GM21367 (cell line): ENCODE measurements at regions not wholly inside any gene's neighbourhood (a gene's known extent, or its start where the extent isn't known, plus 50 kb on each side); places are given as distances from the start of the nearest gene placed in this dataset.

Source experiments
- ATAC-seq: cut with Tn5 transposase; IDR thresholded peaks from one replicate; pipeline ENCODE4 v1.9.1; 2021; ENCODE audit not compliant: unreplicated experiment

DNA sequence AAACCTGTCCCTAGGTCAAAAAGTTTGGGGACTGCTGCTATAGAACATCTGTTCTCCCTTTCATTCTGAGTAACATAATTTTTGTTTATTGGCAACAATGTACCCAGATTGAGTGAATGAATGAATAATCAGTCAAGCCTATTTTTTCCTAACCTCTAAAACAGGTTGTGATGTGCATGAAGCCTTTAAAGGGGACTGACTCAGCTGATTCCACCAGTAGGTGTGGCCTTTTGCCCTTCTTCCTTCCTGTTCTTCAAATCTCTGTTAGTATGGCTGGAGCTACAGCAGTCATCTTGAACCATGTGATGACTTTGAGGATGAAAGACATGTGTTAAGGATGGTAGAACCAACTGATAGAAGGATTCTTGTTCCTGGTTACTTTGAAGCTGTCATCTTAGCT lies 476.1 kb downstream of the NUF2 start:
- ATAC-seq = no peak

DNA sequence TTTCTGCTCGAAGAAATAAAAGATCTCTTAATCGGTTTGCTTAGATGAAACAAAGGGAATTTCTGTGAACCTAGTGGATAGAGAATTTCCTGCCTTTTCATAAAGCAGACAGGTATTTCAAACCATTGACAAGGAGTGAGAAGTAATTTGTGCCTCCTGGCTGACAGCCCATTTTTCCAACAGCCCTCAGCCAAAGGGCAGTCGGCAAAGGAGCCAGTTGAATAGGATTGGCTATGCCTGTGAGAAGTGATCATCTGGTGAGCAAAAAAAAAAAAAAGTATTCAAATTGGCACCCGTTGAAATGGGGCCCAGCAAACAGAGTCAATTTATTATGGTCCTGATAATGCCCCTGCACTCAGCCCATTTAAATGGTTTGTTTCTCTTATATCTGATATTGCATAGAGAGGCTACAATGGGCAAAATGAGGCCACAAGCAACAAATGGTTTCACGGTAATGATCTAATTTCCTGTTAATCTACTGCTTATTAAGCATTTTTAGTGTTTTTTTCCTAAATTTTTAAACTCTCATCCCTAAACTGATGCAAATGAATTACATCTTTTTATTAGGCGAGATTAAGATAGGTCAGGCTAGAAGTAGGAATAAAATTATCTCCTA lies 477.5 kb downstream of the NUF2 start:
- no peak for ATAC-seq

DNA sequence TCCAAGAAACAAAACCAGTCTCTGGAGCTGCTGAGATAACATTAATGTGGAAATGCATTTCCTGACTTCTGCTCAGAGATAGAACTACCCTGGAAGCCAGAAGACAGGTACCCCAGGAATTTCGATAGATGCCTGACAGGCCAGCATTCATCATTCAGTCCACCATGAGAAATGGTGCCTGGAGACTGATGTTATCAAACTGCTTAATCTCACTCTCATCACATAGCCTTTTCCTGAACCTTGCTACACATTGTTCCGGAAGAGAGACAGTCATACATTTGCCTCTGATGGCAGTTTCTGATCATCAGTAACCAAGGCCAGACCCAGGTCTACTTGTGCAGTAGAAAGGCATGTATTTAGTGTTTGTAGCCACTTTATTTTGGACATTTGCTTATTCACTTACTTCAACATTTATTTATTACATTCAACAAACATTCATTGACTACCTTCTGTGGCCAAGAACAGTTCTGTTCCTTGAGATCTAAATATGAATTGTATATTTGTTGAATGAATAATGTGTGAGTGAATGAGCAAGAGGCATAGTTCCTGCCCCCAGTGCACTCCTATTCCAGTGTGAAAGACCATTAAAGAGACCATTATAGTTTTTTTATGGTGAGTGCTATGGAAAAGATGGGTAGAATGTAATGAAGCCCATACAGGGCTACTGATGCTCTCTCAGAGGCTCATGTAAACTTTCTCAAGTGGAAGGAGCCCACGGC lies 485.7 kb downstream of the NUF2 start:
- ATAC-seq = no peak

DNA sequence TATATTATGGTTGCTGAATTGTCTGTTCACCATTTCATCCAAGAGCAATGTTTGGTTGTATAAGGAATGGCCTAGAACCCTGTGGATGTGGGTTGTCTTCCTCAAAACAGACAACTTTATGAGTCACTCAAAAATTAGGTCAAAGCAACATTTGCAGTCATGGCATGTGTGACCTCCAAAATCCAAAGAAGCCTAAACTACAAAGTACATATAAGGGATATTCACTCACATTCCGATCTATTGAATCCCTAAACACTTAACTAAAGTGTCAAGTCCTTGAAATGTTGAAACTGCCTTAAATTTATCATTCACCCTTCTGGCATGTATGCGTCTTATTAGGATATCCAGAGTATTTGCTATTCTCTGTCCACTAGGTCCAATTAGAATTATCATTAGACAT lies 491.5 kb downstream of the NUF2 start:
- no peak for ATAC-seq

DNA sequence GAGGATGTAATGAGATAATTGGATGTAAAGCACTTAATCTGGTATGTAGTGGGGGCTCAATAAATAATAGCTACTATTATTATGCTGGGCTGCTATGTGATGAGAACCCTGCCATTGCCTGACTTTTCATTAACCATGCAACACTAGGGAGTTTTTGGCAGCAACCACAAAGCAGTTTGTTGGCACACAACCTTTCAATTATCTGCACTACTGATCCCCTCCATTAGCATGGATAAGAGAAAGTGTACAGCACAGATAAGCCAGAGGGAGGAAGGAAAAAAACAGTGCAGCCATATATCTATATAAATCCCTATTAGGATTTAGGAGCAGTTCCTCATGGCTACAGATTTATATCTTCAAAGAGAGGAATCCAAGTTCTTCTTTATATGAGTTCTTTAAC lies 498.5 kb downstream of the NUF2 start:
- no peak for ATAC-seq

DNA sequence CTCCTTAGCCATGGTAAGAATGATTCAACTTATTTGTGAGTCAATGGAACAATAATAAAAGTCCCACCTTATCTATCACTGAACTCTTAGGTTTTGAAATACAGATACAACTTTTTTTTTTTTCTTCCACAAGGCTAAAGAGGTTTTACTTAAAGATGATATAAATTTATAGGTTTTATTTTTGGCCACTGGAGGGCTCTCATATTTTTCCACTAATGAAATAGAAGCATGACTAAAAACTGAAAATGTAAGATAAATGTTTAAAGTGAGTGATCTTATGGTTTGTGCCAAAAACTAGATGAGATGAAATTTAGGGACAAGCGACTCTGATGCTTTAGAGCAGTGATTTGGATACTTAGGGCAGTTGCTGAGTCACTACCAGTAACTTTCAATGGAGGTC lies 499.0 kb downstream of the NUF2 start:
- ATAC-seq = no peak

DNA sequence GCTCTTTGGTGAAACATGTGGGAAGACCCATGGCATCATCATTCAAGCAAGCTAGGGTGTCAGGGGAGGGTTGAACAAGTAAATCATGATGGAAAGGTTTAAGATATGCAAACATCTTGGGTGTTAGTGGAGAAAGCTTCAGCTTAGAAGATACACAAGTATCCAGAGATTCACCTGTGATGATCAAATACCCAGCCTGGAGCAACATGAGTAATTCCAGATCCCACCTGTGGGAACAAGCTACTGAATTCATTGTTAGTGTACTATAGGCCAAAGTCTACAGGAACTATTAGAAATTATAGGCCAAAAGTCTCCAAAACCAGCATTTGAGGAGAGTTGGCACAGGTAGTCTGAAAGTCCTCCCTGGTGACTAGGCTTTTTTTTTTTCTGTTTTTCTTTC lies 499.9 kb downstream of the NUF2 start:
- ATAC-seq = no peak

DNA sequence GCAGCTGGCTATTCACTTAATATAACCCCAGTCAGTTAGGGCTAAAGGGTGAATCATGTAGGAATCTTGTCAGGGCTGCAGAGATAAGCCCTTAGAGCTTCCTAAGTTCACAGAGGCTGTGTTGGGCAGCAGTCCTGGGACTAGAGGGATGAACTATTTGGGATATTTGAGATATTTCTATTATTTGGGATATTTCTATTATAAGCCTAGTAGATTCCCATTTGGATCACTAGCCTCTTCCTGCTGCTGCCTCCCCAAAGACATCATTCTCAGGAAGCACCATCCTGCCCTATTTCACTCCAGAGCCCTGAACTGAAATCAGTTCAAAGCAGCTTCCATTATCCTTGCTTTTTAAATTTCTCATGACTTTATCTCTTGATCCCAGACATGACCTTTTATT lies 501.3 kb downstream of the NUF2 start:
- no peak for ATAC-seq

DNA sequence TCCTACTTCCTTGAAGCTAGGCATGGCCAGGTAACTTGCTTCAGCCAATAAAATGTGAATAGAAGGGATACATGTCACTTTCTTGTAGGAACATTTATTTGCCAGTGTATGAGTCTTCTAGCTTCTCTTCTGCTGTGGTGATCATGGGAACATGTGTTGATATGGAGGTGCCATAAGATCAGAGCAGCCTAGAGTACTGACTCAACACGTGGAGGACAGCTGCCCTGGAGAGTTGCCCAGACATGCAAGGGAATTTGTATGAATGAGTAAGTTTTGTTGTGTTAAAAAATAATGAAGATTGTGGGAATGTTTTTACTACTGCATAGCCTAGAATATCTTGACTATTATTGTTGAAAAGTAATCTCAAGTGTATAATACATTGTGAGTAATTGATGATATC lies 502.3 kb downstream of the NUF2 start:
- ATAC-seq = no peak

DNA sequence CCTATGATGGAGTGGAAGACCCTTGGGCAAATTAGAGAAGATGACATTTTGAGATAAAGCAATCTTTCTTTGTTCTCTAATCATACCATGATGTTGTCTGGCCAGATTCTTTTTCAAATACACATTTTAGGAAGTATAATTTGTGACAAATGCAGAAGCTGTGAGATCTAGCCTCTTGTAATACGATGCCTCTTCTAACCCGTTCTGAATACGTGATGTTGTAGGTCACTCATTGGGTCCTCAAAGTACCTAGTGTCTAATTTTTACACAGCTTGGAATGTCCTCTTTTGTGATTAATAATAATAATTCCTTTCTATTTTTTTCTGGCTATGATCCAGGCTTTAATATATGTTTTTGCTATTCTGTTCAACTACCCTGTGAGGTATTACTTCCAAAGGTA lies 502.7 kb downstream of the NUF2 start:
- ATAC-seq = no peak

DNA sequence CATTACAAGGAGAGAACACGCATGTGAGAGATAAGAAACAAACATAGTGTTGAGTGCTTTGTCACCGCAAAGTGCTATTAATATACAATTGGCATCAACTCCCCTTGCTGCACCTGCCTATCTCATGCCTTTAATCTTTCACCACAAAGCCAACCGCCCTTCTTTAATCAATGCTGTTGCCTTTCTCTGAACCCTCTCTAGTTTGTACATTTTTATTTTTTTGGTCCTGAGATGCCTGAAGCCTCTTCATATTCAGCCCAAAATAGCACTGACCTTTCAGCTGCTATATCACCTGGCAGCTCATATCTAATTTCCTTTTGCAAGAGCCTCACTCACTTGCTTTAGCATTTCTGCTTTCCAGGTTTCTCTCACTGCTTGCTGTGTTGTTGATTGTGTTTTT lies 504.7 kb downstream of the NUF2 start:
- no peak for ATAC-seq

DNA sequence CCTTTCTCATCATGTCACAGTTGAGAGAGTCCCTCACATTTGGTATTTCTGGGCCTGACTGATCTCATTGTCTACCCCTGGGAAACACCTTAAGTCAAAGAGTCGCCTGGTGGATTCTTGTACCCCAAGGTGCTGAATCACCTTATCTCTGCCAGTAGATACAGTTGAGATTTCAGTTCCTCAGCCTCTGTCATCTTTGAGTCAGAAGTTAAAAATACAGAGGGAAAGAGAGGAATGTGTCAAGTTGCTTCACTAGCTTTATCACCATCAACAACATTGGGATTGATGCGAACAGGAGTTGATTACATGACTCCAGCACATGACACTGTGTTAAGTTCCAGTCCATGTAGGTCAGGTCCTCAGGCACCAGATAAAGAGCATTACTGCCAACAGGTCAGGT lies 513.0 kb downstream of the NUF2 start:
- no peak for ATAC-seq

DNA sequence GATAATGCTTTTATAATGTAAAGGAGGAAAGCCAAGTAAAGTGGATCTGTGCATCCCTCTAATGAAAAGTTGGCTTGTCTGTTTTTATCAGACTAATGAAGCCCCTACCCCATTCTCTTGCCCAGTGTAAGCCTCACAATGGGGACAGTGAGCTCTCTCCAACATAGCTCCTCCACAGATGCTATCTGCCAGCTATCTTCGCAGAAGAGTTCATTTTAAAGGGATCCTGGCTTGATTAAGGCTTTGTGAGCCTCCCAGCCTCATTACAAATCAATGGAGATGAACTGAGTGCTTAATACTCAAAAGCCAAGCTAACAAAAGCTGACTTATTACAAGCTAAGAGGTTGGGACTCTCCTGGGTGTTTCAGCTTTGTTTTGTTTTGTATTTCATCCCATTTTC lies 514.7 kb downstream of the NUF2 start:
- ATAC-seq = no peak

DNA sequence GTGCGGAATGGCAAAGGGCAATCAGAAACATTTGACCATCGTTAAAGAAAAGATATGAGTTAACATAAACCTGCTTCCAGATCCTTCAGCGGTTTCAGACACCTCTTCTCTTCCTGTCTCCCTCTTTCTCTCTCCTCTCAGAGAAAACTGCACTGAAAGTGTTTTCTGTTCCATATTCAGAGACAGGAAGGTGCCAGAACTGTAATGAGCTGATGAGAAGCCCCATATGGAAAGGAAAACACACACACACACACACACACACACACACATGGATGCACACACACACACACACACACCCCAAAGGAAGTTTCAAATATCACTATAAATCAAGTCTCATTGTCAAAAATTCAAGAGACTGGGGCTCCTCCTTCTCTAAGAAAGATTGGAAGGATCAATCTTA lies 515.5 kb downstream of the NUF2 start:
- no peak for ATAC-seq

DNA sequence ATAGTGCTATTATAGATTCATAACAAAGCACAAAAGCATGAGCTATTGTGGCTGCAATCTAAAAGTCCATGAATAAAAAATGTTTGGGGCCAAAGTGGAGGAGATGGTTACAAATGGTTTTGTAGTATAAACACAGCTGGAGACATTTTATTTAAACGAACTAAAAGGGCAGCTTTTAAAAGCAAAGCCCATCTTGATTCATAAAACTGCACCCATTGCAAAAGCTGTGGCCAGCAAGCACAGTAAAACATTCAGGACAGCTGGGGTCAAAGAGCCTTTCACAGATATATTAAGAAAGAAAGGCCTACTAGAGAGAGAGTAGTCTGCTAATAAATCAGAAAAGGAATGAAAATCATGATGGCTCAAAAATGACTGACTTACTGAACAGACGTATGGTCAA lies 520.8 kb downstream of the NUF2 start:
- no peak for ATAC-seq

DNA sequence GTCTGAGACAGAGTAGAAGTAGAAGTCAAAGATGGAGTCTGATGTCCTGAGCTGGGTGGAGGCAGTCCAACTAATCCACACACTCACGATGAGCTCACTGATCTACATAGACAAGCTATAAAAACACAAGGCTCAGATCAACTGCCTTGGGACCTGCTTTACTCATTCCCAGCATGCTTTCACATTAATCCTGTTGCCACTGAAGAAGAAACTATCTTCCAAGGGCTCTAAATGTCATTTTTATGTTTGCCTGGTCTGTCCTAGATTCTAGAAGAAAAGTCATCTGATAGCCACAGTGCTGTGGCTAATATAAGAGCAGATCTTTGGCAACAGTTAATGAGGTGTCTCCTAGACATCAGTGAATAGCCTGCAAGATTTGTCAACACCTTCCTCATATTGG lies 522.7 kb downstream of the NUF2 start:
- ATAC-seq = no peak

DNA sequence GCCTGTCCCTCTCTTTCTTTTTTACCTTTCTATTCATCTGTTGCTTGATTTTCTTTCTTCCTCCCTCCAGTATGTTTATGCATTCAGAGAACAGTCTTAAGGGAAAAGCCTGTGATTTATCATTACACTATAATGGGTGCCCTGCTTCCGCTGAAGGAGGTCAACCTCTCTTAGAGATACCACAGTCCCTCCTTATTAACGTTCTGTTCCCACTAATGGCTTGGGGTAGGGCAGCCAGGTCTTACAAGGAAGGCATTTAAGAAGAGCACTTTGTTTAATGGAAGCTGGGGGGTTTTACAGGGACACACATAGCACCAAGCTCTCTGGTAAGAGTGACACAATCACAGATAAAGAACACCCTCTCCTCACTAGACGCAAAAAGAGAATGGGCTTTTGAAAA lies 523.5 kb downstream of the NUF2 start:
- ATAC-seq = no peak

DNA sequence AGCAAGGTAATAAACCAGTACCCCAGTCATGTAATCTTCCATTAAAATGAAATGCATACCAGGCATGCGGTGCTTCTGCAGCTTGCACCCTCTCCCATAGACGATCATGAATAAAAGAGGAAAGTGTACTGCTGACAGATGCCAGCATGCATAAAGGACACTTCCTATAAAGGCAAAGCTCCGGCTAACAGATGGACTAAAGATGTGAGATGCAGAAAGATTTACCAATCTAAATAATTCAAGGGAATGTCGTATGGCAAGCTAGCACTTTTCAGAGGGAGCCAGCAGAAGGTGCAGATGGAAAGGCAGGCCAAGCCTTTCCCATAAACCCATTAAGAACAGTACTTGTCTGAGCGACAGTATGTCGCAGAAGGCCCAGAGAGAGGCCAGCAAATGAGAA lies 542.0 kb downstream of the NUF2 start:
- no peak for ATAC-seq

DNA sequence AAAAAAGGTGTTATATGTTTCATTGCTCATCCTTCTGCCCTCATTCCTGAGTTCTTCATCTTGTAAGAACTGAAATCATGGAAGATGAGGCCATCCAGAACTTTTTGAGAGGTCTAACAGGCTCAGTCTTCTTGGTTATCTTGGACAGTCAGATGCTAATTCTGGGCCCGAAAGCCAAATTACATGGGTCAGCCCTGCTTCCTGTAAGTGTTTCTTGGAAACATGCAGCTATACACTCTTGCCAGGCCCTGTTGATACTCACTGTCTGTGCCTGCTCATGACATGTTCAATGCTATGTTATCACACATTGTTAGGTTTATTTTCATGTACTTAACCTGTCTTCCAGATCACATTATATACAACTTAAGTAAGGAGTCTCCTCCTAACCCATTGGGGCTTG lies 542.5 kb downstream of the NUF2 start:
- no peak for ATAC-seq

DNA sequence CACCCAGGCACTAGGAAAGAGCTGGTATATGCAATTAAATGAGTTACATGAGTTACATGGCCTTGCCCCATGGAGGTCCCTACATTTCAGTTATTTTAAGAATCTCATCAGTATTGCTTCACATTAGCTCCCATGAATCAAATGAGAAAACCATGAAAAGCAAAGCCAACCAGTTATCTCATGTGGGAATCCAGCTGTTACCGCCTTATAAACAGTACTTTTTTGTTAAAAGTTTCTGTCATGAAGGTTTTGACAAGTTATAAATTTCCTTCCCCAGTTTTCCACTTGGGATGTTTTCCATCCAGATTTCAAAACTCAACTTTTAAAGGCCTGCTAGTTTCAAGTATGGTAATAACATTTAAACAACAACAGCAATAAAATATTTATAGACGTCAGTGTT lies 544.8 kb downstream of the NUF2 start:
- no peak for ATAC-seq

DNA sequence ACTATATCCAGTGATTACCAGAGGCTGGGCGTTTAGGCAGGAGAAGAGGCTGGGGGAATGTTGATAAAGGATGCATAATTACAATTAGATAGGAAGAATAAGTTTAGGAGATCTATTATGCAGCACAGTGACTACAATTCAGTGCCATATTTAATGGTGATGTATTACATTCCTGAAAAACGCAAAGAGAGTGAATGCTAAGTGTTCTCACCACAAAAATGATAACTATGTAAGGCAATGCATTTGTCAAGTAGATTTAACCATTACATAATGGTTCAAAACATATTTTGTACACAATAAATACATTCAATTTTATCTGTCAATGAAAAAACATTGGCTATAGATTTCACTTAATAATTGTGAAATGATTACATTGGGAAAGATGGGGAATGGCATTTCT lies 548.9 kb downstream of the NUF2 start:
- no peak for ATAC-seq

DNA sequence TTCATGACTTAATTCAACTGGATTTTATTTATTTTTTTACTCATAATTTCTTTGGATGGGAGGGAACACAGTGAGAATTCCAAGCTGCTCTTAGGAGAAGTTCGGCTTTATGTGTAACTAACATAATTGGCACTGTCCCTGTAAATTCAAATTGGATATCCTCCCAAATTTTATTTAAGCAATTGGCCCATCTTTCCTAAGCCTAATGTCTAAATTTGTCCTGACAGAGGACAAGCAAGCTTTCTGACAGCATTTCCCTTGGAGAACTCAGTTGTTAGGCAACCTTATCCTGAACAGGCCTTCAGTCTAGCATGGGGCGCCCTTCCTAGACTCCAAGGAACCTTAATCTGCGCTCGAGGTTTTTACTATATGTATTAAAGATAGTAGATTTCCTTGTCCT lies 550.3 kb downstream of the NUF2 start:
- no peak for ATAC-seq

DNA sequence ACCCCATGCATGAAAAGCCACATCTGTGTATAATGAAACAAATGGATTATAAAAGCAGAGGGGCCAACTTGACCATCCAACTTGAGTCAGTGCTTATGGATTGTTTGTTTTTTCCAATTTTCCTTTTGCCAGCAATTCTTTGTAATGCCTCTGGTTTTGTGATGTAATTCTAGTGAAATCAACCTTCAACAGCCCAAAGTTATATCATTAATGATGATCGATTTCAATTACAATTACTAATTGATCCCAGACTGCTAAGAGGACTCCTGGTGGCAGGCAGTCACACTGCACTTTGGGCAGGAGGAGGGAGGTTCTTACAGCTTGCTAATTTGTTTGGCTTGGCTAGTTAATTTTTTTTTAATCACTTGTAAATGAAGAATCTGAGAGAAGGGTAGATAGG lies 552.3 kb downstream of the NUF2 start:
- no peak for ATAC-seq
